Frontal cortex (tissue), 3 donors: ENCODE measurements at regions not wholly inside any gene's neighbourhood (a gene's known extent, or its start where the extent isn't known, plus 50 kb on each side); places are given as distances from the start of the nearest gene placed in this dataset.

ENCODE experiments used
- DNase-seq, 2 donors: peaks; one replicate each; pipeline ENCODE4 v3.0.0; 2012; ENCODE audit warnings: low spot score in 2 of 2
- FAIRE-seq: peaks from 2 replicates; lab custom pipeline; 2012; peaks lifted over from hg19 to GRCh38; lab: Jason Lieb, UNC
- donor health status: control.
- donor health status: control.
- donor health status: control.

DNA sequence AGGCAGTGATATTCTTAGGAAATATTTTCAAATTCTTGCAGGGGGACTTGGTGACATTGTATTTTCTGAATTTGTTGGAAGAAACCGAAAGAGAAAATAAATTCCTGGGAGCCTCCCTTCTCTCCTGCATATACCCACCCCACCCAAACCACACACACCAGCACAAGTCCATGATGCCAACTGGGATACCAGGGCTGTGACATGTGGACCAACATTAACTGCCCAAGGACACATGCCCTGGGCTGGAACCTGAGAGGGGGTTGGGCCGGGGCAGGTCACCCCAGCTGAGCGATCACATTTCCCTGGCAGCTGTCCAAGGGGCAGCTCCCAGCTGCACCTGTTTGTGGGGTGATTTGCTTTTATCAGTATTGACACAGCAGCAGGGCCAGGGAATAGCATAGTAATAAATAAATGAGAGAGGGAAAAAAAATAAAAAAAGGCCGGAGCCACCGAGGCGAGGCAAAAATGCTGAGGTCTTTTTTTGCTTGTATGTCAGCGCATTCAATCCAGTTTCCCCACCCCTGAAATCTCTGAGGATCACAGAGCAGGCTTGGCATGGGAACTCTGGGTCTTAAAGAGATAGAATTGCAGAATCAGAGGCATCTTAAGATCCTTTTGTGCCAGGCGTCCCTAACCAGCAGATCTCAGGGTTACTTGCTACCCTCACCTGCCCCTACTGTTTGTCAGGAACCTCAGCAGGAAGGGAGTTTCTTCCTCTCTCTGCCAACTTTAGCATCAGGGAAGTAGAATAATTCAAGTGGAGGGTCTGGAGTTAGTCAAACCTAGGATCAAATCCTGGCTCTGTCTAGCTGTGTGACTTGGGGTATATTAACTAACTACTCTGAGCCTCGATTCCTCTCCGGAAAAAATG lies 66.5 kb upstream of the PIM1 start:
- FAIRE-seq = no peak
- DNase-seq = peak in 1 of 2 donors; percentile 35

DNA sequence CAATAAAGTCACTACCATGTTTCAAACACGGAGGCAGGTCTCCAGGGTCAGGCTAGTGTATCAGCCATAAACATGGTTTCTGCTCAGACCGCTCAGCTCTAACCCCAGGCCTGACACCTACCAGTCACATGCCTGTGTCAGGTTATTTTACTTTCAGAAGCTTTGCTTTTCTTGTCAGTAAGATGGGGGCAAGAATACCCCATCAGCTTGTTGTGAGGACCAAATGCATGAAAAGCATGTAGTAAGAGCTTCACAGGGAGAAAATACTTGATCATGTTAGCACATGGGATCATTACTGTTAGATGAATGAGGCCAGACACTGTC lies 65.2 kb upstream of the PIM1 start:
- no peak for DNase-seq
- no peak for FAIRE-seq

DNA sequence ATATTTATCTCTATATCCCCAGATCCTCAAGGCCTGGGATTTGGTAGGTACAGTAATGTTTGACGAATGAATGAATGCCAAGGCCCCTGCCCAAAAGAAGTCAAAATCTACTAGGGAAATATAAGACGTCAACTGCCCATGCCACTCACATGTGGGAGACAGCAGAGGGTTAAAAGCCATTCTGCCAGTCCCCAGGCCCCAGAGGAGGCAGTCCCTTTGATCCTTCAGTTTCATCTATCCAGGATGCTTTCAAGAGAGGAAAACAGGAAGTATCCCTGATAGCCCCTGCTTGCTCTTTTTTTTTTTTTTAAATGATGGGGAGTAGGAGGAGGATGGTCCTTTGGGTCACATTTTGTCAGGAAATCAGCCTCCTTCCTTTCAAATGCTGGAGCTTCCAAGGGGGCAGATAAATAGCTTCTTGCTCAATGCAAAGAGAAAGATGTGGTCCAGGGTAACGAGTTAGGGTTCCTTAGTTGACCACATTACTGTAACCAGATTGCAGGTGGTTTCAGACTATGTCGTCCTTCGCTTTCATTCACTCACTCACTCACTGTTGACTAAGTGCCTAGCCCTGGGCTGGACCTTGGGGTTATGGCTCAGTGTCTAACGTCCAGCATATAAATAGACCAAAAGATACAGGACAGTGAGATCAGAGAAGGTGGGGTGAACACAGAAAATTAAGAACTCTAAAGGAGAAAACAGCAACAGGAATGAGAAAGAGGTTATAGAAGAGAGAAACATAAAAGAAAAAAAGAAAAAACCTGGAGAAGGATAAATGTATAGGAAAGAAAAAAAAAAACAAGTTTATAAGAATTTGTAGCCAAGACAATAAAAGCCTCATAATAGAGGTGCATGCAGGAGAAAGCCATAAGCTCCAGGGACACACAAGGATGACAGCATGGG lies 64.6 kb upstream of the PIM1 start:
- no peak for FAIRE-seq

DNA sequence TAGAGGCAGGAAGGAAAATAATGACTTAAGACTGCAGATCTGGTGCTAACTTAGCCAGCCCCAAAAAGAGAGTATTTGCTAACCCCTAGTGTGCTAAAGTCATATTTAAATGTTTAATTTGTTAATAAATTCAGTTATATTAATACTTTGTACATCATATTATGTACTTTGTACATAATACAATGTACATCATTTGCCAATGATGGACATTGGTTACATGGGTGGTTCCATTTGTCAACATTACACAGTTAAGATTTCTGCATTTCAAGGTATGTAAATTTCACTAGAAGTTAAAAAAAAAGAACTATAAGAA lies 63.9 kb upstream of the PIM1 start:
- DNase-seq = no peak
- no peak for FAIRE-seq

More for the DNA sequence above, 64.6 kb upstream of the PIM1 start:
- DNase-seq = no peak

DNA sequence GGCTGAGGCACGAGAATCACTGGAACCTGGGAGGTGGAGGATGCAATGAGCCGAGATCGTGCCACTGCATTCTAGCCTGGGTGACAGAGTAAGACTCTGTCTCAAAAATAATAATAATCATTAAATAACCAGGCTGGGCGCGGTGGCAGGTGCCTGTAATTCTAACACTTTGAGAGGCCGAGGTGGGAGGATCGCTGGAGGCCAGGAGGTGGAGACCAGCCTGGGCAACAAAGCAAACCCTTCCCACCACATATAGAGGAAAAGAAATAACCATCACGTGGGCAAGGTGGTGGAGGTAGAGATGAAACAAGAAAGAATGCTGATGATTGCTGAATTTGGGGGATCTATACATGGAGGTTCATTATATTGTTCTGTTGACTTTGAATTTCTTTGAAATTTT lies 63.4 kb upstream of the PIM1 start:
- FAIRE-seq = no peak

DNA sequence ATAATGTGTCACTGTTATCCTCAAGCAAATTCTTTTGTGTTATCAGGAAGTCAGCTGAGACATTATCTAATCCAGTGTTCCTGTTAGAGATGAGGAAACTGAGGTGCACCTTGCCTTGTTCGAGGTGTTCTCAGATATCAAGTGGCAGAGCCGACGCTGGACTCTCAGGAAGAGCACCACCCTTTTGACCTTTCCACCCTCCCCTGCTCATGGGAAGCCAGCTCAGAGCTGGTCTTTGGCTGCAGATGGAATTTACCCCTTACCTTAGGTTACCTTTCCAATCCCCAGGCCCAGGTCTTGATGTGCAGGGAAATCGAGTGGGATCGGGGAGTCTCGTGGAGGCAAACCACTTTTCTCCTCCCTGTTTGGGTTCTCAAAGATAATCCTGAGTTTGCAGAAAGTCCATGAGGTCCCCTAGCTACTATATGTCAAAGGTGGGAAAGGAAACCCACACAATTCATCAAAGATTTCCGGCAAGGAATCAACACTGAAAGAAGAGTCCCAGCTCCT lies 62.9 kb upstream of the PIM1 start:
- DNase-seq (no peak), FAIRE-seq (no peak)

More for the DNA sequence above, 63.4 kb upstream of the PIM1 start:
- no peak for DNase-seq

DNA sequence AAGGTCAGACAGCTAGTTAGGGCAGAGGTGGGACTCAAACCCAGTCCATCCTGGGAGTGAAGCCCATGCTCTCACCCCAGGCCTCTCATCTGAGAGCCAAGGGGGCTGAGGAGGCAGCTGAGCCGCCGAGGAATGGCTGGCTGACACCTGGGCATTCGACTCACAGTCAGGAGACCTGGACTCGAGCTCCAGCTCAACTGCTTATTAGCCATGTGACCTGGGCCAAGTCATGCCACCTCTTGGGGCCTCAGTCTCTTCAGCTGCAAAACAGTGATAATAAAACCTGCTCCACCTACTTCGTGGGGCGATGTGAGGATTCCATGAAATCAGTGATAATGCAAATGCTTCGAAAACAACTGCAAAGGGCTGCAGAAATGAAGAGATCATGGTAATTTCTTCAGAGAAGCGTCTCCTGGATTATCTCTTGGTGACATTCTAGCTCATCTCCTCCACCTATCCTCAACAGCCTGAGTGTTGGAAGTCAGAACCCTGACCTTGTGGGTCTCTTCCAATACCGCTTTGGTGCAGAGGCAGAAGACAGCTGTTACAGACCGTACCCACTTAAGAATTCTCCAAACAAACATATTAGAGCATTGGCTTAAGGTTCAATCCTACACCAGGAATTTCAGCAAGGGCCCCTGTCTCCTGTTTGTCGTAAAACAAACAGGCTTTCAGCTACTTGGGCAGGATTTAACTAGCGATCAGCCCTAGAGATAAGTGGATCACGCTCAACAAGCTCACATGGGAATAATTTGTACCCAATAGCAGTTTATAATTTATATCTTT lies 60.0 kb upstream of the PIM1 start:
- FAIRE-seq (no peak), DNase-seq (no peak)

DNA sequence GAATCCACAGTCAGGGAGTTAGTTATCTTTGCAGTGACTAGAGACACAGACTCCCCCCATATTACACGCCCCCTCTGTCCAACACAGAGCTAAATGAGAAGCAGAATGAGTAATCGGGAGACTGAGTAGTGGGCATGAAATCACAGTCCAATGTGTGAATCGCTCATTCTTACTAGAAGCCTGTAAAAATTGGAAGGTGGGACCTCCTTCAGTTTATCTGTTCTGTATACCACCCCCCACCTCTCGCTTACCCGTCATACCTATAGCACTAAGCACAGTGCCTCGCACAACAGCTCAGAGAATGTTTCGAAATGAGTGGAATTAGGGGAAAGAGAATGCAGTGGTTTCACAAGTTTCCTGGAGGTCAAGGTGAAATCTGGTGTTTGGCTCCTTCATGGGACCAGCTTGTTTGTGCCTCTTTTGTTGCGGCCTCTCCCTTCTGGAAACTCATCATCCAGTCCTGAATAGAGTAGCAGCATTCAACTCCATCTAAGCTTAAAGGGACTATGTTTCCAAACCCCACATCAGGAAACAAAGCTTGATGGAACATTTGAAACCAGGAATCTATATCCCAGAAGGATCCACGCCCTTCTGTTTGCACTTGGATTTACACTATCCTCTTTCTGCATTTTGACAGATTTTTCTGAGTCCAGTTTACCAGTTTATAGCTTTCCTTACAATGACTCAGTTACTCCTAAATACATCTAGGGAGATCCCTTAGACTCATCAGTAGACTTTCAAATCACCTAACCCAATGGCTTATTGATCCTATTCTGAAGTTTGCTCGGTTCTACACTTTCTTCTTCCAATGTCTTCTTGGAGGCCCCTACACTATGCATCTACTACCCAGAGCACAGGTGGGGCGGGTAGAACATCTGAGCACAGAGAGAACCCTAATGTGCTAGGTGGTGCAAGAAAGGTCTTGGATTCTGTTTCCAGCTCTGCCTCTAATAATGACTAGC lies 59.2 kb upstream of the PIM1 start:
- no peak for DNase-seq
- no peak for FAIRE-seq

DNA sequence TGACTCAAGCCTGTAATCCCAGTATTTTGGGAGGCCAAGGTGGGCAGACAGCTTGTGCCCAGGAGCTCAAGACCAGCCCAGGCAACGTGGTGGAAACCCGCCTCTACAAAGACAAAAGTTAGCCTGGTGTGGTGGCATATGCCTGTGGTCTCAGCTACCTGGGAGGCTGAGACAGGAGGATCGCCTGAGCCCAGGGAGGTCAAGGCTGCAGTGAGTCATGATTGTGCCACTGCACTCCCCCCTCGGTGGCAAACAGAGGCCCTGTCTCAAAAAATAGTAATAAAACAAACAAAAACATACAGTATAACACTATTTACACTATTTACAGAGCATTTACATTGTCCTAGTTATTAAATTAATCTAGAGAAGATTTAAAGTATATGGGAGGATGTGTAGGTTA lies 56.0 kb upstream of the PIM1 start:
- DNase-seq (no peak), FAIRE-seq (no peak)

DNA sequence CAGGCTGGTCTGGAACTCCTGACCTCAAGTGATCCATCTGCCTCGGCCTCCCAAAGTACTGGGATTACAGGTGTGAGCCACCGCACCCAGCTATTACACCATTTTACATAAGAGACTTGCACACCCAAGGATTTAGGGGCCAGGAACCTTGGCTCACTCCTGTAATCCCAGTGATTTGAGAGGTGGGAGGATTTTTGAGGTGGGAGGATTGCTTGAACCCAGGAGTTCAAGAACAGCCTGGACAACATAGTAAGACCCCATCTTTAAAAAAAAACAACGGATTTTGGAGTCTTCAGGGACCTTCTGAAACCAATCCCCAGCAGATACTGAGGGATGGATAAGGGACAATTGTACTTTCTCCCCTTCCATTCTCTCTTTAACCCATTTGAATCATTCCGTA lies 55.3 kb upstream of the PIM1 start:
- DNase-seq (no peak), FAIRE-seq (no peak)

DNA sequence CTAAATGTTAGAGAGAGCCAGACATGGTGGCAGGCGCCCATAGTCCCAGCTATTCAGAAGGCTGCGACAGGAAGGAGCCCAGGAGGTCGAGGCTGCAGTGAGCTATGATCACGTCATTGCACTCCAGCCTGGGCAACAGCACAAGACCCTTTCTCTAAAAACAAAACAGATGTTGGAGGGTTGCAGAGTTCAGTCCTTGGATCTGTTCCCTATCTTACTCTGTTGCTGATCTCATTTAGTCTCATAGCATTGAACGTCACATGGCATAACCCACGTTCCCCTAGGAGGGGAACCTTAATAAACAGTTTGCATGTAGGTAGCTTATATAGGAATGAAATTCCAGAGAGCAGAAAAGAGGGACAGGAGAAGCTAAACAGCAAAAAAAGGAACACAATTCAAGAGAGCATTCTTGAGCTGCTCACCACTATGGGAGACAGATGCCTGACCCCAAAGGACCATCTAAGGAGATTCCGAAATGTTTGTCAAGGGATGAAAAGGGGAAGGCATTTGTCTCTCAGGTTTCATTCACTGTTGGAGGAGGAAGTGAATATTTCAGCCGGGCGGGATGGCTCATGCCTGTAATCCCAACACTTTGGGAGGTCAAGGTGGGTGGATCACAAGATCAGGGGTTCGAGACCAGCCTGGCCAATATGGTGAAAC lies 54.6 kb upstream of the PIM1 start:
- FAIRE-seq (no peak), DNase-seq (no peak)

DNA sequence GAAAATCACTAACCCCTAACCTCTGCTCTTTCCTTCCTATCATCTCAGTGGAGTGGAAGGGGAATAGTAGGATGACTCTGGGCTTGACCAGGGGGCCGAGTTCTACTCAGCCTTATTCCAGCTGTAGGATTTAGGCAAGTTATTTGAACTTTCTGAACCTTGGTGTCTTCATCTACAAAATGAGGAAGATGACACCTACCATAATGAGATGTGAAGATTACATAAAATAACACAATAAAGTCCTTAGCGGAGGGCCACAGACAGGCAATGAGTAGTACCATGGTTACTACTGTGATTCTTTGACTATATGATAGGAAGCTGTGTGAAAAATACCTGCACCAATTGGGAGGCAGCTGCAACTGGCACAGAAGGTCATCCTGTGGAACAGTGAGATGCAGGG lies 53.6 kb upstream of the PIM1 start:
- no peak for FAIRE-seq
- DNase-seq = no peak

DNA sequence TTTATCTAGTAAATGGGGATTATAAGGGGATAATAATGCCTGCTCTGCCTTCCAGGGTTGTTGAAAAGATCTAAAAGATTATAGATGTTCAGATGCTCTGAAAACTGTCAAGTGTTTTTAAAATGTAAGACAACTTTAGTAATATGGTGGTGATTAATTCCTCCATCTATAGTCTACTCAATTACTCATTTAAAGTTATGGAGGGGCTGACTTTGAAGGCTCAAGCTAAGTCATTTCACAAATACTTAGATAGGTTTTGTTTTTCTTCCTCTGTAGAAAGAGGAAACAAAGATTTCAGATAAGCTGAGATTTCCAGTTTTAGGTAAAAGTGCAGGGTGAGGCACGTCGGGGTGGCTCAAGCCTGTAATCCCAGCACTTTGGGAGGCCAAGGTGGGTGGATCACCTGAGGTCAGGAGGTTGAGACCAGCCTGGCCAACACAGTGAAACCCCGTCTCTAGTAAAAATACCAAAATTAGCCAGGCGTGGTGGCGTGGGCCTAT lies 50.5 kb upstream of the PIM1 start:
- FAIRE-seq = no peak
- DNase-seq = no peak
